CD14-positive monocyte (primary cell): ENCODE measurements at regions not wholly inside any gene's neighbourhood (a gene's known extent, or its start where the extent isn't known, plus 50 kb on each side); places are given as distances from the start of the nearest gene placed in this dataset.

Source experiments
- DNase-seq, 3 donors: peaks; one replicate each; pipeline ENCODE4 v3.0.0-alpha.2; 2011 to 2022
- H2AFZ ChIP-seq: 2 replicates; pipeline ENCODE4 v1.6.0; 2012; ENCODE audit warnings: mild to moderate bottlenecking, low read depth, low read length, inconsistent platforms; ENCODE audit not compliant: insufficient read depth, poor library complexity, severe bottlenecking
- H3K27ac ChIP-seq, 2 donors: 1 replicate in 1 of 2; 2 replicates in 1 of 2; pipeline ENCODE4 v1.5.1; 2012 to 2013; ENCODE audit warnings: low read length in 2 of 2, control low read depth in 1 of 2, inconsistent platforms in 1 of 2, low read depth in 1 of 2, mild to moderate bottlenecking in 1 of 2
- H3K27me3 ChIP-seq, 2 donors: one replicate each; pipeline versions ENCODE4 v1.6.0 to v1.6.1; 2011 to 2013; ENCODE audit warnings: low read length in 2 of 2; ENCODE audit not compliant: control insufficient read depth in 2 of 2, insufficient read depth in 2 of 2
- H3K36me3 ChIP-seq, 2 donors: replicated peaks in 1 of 2; 1 replicate in 1 of 2; 2 replicates in 1 of 2; pipeline versions ENCODE4 v1.5.1 to v1.6.1; 2012 to 2013; ENCODE audit warnings: low read length in 2 of 2, control low read depth in 1 of 2, inconsistent platforms in 1 of 2, mild to moderate bottlenecking in 1 of 2; ENCODE audit not compliant: insufficient read depth in 2 of 2, control insufficient read depth in 1 of 2
- H3K4me1 ChIP-seq, 2 donors: 1 replicate in 1 of 2; 2 replicates in 1 of 2; pipeline versions ENCODE4 v1.5.1 to v1.6.1; 2012 to 2013; ENCODE audit warnings: low read length in 2 of 2, control low read depth in 1 of 2, inconsistent platforms in 1 of 2, mild to moderate bottlenecking in 1 of 2, moderate library complexity in 1 of 2; ENCODE audit not compliant: insufficient read depth in 2 of 2, control insufficient read depth in 1 of 2
- H3K4me2 ChIP-seq: replicated peaks from 2 replicates; pipeline ENCODE3; 2012; ENCODE audit warnings: low read length, moderate library complexity, mild to moderate bottlenecking; ENCODE audit not compliant: poor library complexity, severe bottlenecking; ENCODE audit errors: extremely low read depth
- H3K4me3 ChIP-seq, 3 experiments: fragments of 200-600 bp in 1 of 3; sonication (generic) in 1 of 3; replicated peaks in 1 of 3; 1 replicate in 2 of 3; 2 replicates in 1 of 3; pipeline ENCODE4 v1.5.1; 2011 to 2013; ENCODE audit warnings: low read length in 3 of 3, mild to moderate bottlenecking in 3 of 3, control low read depth in 2 of 3, low read depth in 2 of 3, inconsistent platforms in 1 of 3, moderate library complexity in 1 of 3
- H3K79me2 ChIP-seq: 2 replicates; pipeline ENCODE4 v1.6.0; 2012; ENCODE audit warnings: mild to moderate bottlenecking, control low read depth, inconsistent platforms, low read length, moderate library complexity; ENCODE audit not compliant: insufficient read depth
- H3K9ac ChIP-seq: 2 replicates; pipeline ENCODE4 v1.6.0; 2017; ENCODE audit warnings: low read length, mild to moderate bottlenecking; ENCODE audit not compliant: insufficient read depth, poor library complexity, severe bottlenecking
- H3K9me3 ChIP-seq, 2 donors: replicated peaks in 1 of 2; 1 replicate in 1 of 2; 2 replicates in 1 of 2; pipeline versions ENCODE4 v1.5.1 to v1.6.1; 2012 to 2013; ENCODE audit warnings: low read length in 2 of 2, control low read depth in 1 of 2; ENCODE audit not compliant: control insufficient read depth in 1 of 2, insufficient read depth in 1 of 2
- H4K20me1 ChIP-seq: 2 replicates; pipeline ENCODE4 v1.6.0; 2012; ENCODE audit warnings: mild to moderate bottlenecking, low read length, control low read depth, moderate library complexity; ENCODE audit not compliant: insufficient read depth
- H3K27ac Mint-ChIP-seq, 7 donors: one replicate each; pipeline ENCODE4 v1.8.0; 2020; ENCODE audit warnings: mild to moderate bottlenecking in 7 of 7, mixed read lengths in 7 of 7, moderate library complexity in 6 of 7, inconsistent platforms in 2 of 7
- H3K27me3 Mint-ChIP-seq, 3 donors: one replicate each; pipeline ENCODE4 v1.8.0; 2021 to 2022; ENCODE audit warnings: low read depth in 3 of 3, mild to moderate bottlenecking in 3 of 3, mixed read lengths in 3 of 3, moderate library complexity in 3 of 3, inconsistent platforms in 1 of 3
- H3K36me3 Mint-ChIP-seq, 2 donors: one replicate each; pipeline ENCODE4 v1.8.0; 2020; ENCODE audit warnings: mixed read lengths in 2 of 2, inconsistent platforms in 1 of 2, mild to moderate bottlenecking in 1 of 2
- H3K4me1 Mint-ChIP-seq: one replicate; pipeline ENCODE4 v1.8.0; 2020; ENCODE audit warnings: mild to moderate bottlenecking, mixed read lengths
- H3K4me3 Mint-ChIP-seq, 2 donors: one replicate each; pipeline ENCODE4 v1.8.0; 2020; ENCODE audit warnings: mild to moderate bottlenecking in 2 of 2, mixed read lengths in 2 of 2, moderate library complexity in 1 of 2
- H3K9me3 Mint-ChIP-seq, 7 donors: one replicate each; pipeline ENCODE4 v1.8.0; 2020 to 2022; ENCODE audit warnings: mixed read lengths in 7 of 7, mild to moderate bottlenecking in 6 of 7, moderate library complexity in 6 of 7, inconsistent platforms in 2 of 7
- CTCF ChIP-seq: fragments of 200-600 bp; IDR thresholded peaks from one replicate; pipeline ENCODE4 v1.8.0; 2022; ENCODE audit warnings: antibody characterized with exemption, mild to moderate bottlenecking
- WGBS: methylation state at CpG from one replicate; pipeline ENCODE4 v1.1.5; 2013; ENCODE audit warnings: missing lambda C conversion rate; ENCODE audit not compliant: insufficient coverage; 5-methylcytosine and 5-hydroxymethylcytosine counted together
- intact Hi-C, 2 donors: fragments of 100-400 bp; cut with micrococcal nuclease; formaldehyde crosslinking; loops; one replicate each; pipeline versions ENCODE4 v1.15.0 to v1.15.1; 2023

GRCh38 chr5:71891406-71891805 lies 172.3 kb downstream of the CARTPT start:
- peaks cover 0 to 3% of the 10 kb centered on the region in 2 donors for H3K9me3 ChIP-seq
- Mint-ChIP-seq H3K4me1 (no peaks in the 10 kb centered on the region), H3K27ac (no peak overlapping the region), H3K9me3 (peaks cover 0 to 15% (median 8%) of the 10 kb centered on the region in 7 donors), H3K4me3 (no peak overlapping the region), H3K36me3 (no peaks in the 10 kb centered on the region), H3K27me3 (peaks cover 1 to 6% (median 2%) of the 10 kb centered on the region in 3 donors)
- H2AFZ ChIP-seq: no peak overlapping the region
- no peaks in the 10 kb centered on the region for H4K20me1 ChIP-seq
- no peak overlapping the region for H3K9ac ChIP-seq
- no peaks in the 10 kb centered on the region for H3K4me1 ChIP-seq
- H3K27me3 ChIP-seq: no peaks in the 10 kb centered on the region
- H3K4me2 ChIP-seq: no peak overlapping the region
- WGBS: no CpG with 5 or more reads among the region's 1 CpG
- no peak for TF ChIP-seq CTCF
- no peaks in the 10 kb centered on the region for H3K79me2 ChIP-seq
- intact Hi-C loops: no loop called here
- H3K36me3 ChIP-seq: no peaks in the 10 kb centered on the region
- no peak for DNase-seq
- H3K4me3 ChIP-seq: no peak overlapping the region
- no peak overlapping the region for H3K27ac ChIP-seq

GRCh38 chr5:71891856-71892255 lies 172.8 kb downstream of the CARTPT start:
- no peaks in the 10 kb centered on the region for H3K4me1 ChIP-seq
- no peak overlapping the region for H3K9ac ChIP-seq
- no peaks in the 10 kb centered on the region for H3K79me2 ChIP-seq
- no peaks in the 10 kb centered on the region for H3K27me3 ChIP-seq
- Mint-ChIP-seq H3K27me3 (peaks cover 1 to 6% (median 2%) of the 10 kb centered on the region in 3 donors), H3K27ac (no peak overlapping the region), H3K36me3 (no peaks in the 10 kb centered on the region), H3K4me3 (no peak overlapping the region), H3K4me1 (no peaks in the 10 kb centered on the region), H3K9me3 (peaks cover 0 to 15% (median 8%) of the 10 kb centered on the region in 7 donors)
- H3K4me2 ChIP-seq: no peak overlapping the region
- no peak for TF ChIP-seq CTCF
- DNase-seq: no peak
- H3K4me3 ChIP-seq: no peak overlapping the region
- no peaks in the 10 kb centered on the region for H3K36me3 ChIP-seq
- intact Hi-C loops: no loop called here
- H4K20me1 ChIP-seq: no peaks in the 10 kb centered on the region
- H3K27ac ChIP-seq: no peak overlapping the region
- H2AFZ ChIP-seq: no peak overlapping the region
- WGBS: 85% methylated on average over 4 of the region's 4 CpGs
- peaks cover 0 to 3% of the 10 kb centered on the region in 2 donors for H3K9me3 ChIP-seq
